Peyer's patch (tissue), 4 donors: ENCODE measurements at regions not wholly inside any gene's neighbourhood (a gene's known extent, or its start where the extent isn't known, plus 50 kb on each side); places are given as distances from the start of the nearest gene placed in this dataset.
"Not testable (repeated sequence)": the region's sequence is repeated elsewhere in the genome, so short reads cannot be mapped to it uniquely, and the experiment has no call there.

Experiments used
- DNase-seq, 3 donors: peaks; one replicate each; pipeline ENCODE4 v3.0.0-alpha.2; 2017 to 2019
- H3K27ac ChIP-seq, 4 donors: fragments of 200-600 bp; sonication (generic); one replicate each; pipeline ENCODE4 v1.5.1; 2016 to 2019
- H3K27me3 ChIP-seq, 2 donors: fragments of 200-600 bp; sonication (generic); one replicate each; pipeline ENCODE4 v1.5.1; 2019
- H3K36me3 ChIP-seq, 3 donors: fragments of 200-600 bp; sonication (generic); one replicate each; pipeline ENCODE4 v1.5.1; 2016 to 2019
- H3K4me1 ChIP-seq, 4 donors: fragments of 200-600 bp; sonication (generic); one replicate each; pipeline ENCODE4 v1.5.1; 2016 to 2019
- H3K4me3 ChIP-seq, 4 donors: fragments of 200-600 bp; sonication (generic); 1 replicate in 3 of 4; 2 replicates in 1 of 4; pipeline ENCODE4 v1.5.1; 2016 to 2019; ENCODE audit warnings: mild to moderate bottlenecking in 1 of 4
- H3K9me3 ChIP-seq, 4 donors: fragments of 200-600 bp; sonication (generic); one replicate each; pipeline ENCODE4 v1.5.1; 2016 to 2019; ENCODE audit warnings: mild to moderate bottlenecking in 1 of 4
- POLR2A ChIP-seq, 2 donors: fragments of 450-650 bp; IDR thresholded peaks; one replicate each; pipeline ENCODE4 v1.5.1; 2017; ENCODE audit warnings: antibody characterized with exemption in 2 of 2, mild to moderate bottlenecking in 2 of 2, moderate library complexity in 2 of 2
- TF ChIP-seq, protein P1 (sequence below), 6 experiments: fragments of 450-650 bp in 4 of 6; fragments of 200-600 bp in 2 of 6; sonication (generic) in 1 of 6; IDR thresholded peaks; one replicate each; pipeline ENCODE4 v1.5.1; 2017 to 2019; ENCODE audit warnings: antibody characterized with exemption in 6 of 6, mild to moderate bottlenecking in 3 of 6, moderate library complexity in 1 of 6

- TF ChIP-seq, protein P1, sequence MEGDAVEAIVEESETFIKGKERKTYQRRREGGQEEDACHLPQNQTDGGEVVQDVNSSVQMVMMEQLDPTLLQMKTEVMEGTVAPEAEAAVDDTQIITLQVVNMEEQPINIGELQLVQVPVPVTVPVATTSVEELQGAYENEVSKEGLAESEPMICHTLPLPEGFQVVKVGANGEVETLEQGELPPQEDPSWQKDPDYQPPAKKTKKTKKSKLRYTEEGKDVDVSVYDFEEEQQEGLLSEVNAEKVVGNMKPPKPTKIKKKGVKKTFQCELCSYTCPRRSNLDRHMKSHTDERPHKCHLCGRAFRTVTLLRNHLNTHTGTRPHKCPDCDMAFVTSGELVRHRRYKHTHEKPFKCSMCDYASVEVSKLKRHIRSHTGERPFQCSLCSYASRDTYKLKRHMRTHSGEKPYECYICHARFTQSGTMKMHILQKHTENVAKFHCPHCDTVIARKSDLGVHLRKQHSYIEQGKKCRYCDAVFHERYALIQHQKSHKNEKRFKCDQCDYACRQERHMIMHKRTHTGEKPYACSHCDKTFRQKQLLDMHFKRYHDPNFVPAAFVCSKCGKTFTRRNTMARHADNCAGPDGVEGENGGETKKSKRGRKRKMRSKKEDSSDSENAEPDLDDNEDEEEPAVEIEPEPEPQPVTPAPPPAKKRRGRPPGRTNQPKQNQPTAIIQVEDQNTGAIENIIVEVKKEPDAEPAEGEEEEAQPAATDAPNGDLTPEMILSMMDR (IDR thresholded peaks at IDR 0.05): no peak
- no peak for TF ChIP-seq POLR2A (IDR thresholded peaks at IDR 0.05)
- no peaks in the 10 kb centered on the region for H3K36me3 ChIP-seq
- no peak overlapping the region for H3K27ac ChIP-seq
- DNase-seq: no peak
- no peak overlapping the region for H3K4me3 ChIP-seq
- no peaks in the 10 kb centered on the region for H3K4me1 ChIP-seq
- no peaks in the 10 kb centered on the region for H3K9me3 ChIP-seq
- H3K27me3 ChIP-seq: no peaks in the 10 kb centered on the region
Observed at GRCh38 chr6:60671369-60671768, 1614.7 kb downstream of the KHDRBS2 start.

DNA sequence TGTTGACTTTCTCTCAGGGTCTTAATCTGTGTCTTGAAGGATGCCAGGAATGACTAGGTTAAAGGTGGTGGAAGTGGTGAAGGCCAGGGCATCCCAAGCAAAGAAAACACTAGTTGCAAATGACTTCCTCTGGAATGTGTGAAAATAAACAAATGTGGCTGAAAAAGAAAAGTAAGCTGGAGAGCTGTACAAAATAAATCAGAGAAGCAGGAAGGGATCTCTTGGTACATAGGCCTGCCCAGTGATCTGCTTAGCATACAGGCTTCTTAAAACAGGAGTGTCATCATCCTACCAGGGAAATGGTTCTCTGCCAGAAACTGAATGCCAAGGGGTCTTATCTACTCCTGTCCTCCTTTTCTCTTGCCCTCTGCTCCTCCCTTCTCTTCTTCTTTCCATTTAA is 1616.0 kb downstream of the KHDRBS2 start:
- H3K27ac ChIP-seq: no peak overlapping the region
- H3K36me3 ChIP-seq: no peaks in the 10 kb centered on the region
- no peaks in the 10 kb centered on the region for H3K9me3 ChIP-seq
- no peaks in the 10 kb centered on the region for H3K27me3 ChIP-seq
- no peaks in the 10 kb centered on the region for H3K4me1 ChIP-seq
- no peak overlapping the region for H3K4me3 ChIP-seq
- TF ChIP-seq, protein P1 (IDR thresholded peaks at IDR 0.05): no peak
- TF ChIP-seq POLR2A (IDR thresholded peaks at IDR 0.05): no peak
- DNase-seq: no peak

DNA sequence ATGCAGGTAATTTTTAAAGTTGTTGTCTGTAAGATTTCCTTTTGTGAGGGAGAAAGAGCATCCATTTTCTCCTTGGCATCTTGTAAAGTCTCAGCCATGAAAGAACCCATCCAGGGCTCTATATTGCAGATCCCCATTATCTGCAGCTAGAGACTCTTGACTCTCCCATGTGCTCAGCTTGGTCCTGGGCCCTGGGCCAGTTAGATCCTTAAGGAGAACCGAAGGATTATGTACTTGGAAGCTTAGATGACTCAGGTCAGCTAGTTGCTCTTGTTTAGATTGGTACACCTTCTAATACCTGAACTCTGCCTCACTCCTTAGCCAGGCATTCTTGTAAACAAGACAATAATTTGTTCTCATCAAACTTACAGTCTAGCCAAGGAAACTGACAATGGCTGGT is 1617.6 kb downstream of the KHDRBS2 start:
- TF ChIP-seq, protein P1 (IDR thresholded peaks at IDR 0.05): no peak
- no peak for TF ChIP-seq POLR2A (IDR thresholded peaks at IDR 0.05)

DNA sequence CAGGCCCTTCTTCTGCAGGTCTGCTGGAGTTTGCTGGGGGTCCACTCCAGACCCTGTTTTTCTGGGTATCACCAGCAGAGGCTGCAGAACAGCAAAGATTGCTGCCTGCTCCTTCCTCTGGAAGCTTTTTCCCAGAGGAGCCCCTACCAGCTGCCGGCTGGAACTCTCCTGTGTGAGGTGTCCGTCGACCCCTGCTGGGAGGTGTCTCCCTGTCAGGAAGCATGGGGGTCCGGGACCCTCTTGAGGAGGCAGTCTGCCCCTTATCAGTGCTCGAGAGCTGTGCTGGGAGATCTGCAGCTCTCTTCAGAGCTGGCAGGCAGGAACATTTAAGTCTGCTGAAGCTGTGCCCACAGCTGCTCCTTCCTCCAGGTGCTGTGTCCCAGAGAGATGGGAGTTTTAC is 1622.8 kb downstream of the KHDRBS2 start:
- H3K27ac ChIP-seq, DNase-seq, H3K4me3 ChIP-seq, H3K4me1 ChIP-seq, H3K9me3 ChIP-seq, H3K36me3 ChIP-seq, H3K27me3 ChIP-seq: not testable (repeated sequence)

More for the DNA sequence above, 1617.6 kb downstream of the KHDRBS2 start:
- Histone ChIP-seq H3K9me3 (no peaks in the 10 kb centered on the region), H3K36me3 (no peaks in the 10 kb centered on the region), H3K4me3 (no peak overlapping the region), H3K27me3 (no peaks in the 10 kb centered on the region), H3K27ac (no peak overlapping the region), H3K4me1 (no peaks in the 10 kb centered on the region)
- DNase-seq: no peak

- no peak for DNase-seq
- Histone ChIP-seq H3K27me3 (no peaks in the 10 kb centered on the region), H3K4me3 (no peak overlapping the region), H3K9me3 (no peaks in the 10 kb centered on the region), H3K27ac (no peak overlapping the region), H3K36me3 (no peaks in the 10 kb centered on the region), H3K4me1 (no peaks in the 10 kb centered on the region)
- no peak for TF ChIP-seq POLR2A (IDR thresholded peaks at IDR 0.05)
- TF ChIP-seq, protein P1 (IDR thresholded peaks at IDR 0.05): no peak
Observed at GRCh38 chr6:60643870-60644269, 1642.2 kb downstream of the KHDRBS2 start.

GRCh38 chr6:60639185-60639584 is 1646.8 kb downstream of the KHDRBS2 start:
- H3K9me3 ChIP-seq, H3K4me1 ChIP-seq, DNase-seq, H3K36me3 ChIP-seq, H3K27ac ChIP-seq, H3K4me3 ChIP-seq, H3K27me3 ChIP-seq: not testable (repeated sequence)
